Neuronal stem cell (in vitro differentiated cells): ENCODE measurements at regions not wholly inside any gene's neighbourhood (a gene's known extent, or its start where the extent isn't known, plus 50 kb on each side); places are given as distances from the start of the nearest gene placed in this dataset.

Source experiments
- DNase-seq: peaks from one replicate; pipeline ENCODE4 v3.0.0-alpha.2; 2013; ENCODE audit warnings: low spot score
- H2AFZ ChIP-seq: one replicate; pipeline ENCODE4 v1.6.1; 2013; ENCODE audit warnings: mild to moderate bottlenecking, low read length, inconsistent platforms
- H2AK5ac ChIP-seq: 2 replicates; pipeline ENCODE4 v1.6.1; 2013; ENCODE audit warnings: low read depth, mild to moderate bottlenecking, inconsistent platforms, low read length, moderate library complexity, mixed read lengths
- H2BK120ac ChIP-seq: 2 replicates; pipeline ENCODE4 v1.6.1; 2013; ENCODE audit warnings: low read depth, mild to moderate bottlenecking, inconsistent platforms, low read length, moderate library complexity, mixed read lengths
- H2BK12ac ChIP-seq: one replicate; pipeline ENCODE4 v1.6.1; 2013; ENCODE audit warnings: low read length, inconsistent platforms
- H2BK15ac ChIP-seq: 2 replicates; pipeline ENCODE4 v1.6.1; 2013; ENCODE audit warnings: mild to moderate bottlenecking, low read length, inconsistent platforms, mixed read lengths
- H2BK5ac ChIP-seq: one replicate; pipeline ENCODE4 v1.6.1; 2013; ENCODE audit warnings: inconsistent platforms, mild to moderate bottlenecking, low read length, moderate library complexity
- H3K14ac ChIP-seq: one replicate; pipeline ENCODE4 v1.6.1; 2013; ENCODE audit warnings: low read length, inconsistent platforms
- H3K18ac ChIP-seq: 2 replicates; pipeline ENCODE4 v1.6.1; 2013; ENCODE audit warnings: low read length, inconsistent platforms
- H3K23ac ChIP-seq: 2 replicates; pipeline ENCODE4 v1.6.1; 2013; ENCODE audit warnings: low read depth, mild to moderate bottlenecking, mixed read lengths, low read length, inconsistent platforms; ENCODE audit not compliant: poor library complexity
- H3K27ac ChIP-seq: replicated peaks from 3 replicates; pipeline ENCODE4 v1.5.1; 2013; ENCODE audit warnings: low read length, inconsistent platforms
- H3K27me3 ChIP-seq, 3 experiments: 2 replicates each; pipeline ENCODE4 v1.6.1; 2013; ENCODE audit warnings: low read length in 3 of 3, mild to moderate bottlenecking in 2 of 3, inconsistent platforms in 1 of 3, low read depth in 1 of 3, mixed read lengths in 1 of 3, moderate library complexity in 1 of 3; ENCODE audit not compliant: control insufficient read depth in 3 of 3, insufficient read depth in 3 of 3
- H3K36me3 ChIP-seq, 2 donors: replicated peaks in 1 of 2; 2 replicates each; pipeline ENCODE4 v1.6.1; 2013; ENCODE audit warnings: low read length in 2 of 2; ENCODE audit not compliant: control insufficient read depth in 2 of 2, insufficient read depth in 2 of 2
- H3K4ac ChIP-seq: 2 replicates; pipeline ENCODE4 v1.6.1; 2013; ENCODE audit warnings: inconsistent platforms, mild to moderate bottlenecking, low read length, moderate library complexity
- H3K4me1 ChIP-seq, 2 donors: 1 replicate in 1 of 2; 2 replicates in 1 of 2; pipeline ENCODE4 v1.6.1; 2013; ENCODE audit warnings: low read length in 2 of 2, low read depth in 1 of 2; ENCODE audit not compliant: control insufficient read depth in 2 of 2, insufficient read depth in 1 of 2
- H3K4me2 ChIP-seq: one replicate; pipeline ENCODE4 v1.6.1; 2013; ENCODE audit warnings: mild to moderate bottlenecking, low read length, inconsistent platforms; ENCODE audit not compliant: insufficient read depth, poor library complexity, severe bottlenecking
- H3K4me3 ChIP-seq, 2 donors: 2 replicates each; pipeline ENCODE4 v1.5.1; 2013; ENCODE audit warnings: low read length in 2 of 2, mild to moderate bottlenecking in 2 of 2, inconsistent platforms in 1 of 2, moderate library complexity in 1 of 2
- H3K79me1 ChIP-seq: one replicate; pipeline ENCODE4 v1.6.1; 2013; ENCODE audit warnings: low read depth, mild to moderate bottlenecking, inconsistent platforms, low read length, moderate library complexity
- H3K9ac ChIP-seq: one replicate; pipeline ENCODE4 v1.6.1; 2013; ENCODE audit warnings: mild to moderate bottlenecking, low read depth, low read length, inconsistent platforms; ENCODE audit not compliant: poor library complexity
- H3K9me3 ChIP-seq, 2 donors: replicated peaks in 1 of 2; 2 replicates each; pipeline versions ENCODE3 to v1.6.1; 2013; ENCODE audit warnings: low read length in 2 of 2, mild to moderate bottlenecking in 2 of 2, inconsistent platforms in 1 of 2, low read depth in 1 of 2, mixed read lengths in 1 of 2, moderate library complexity in 1 of 2; ENCODE audit not compliant: control insufficient read depth in 2 of 2, insufficient read depth in 1 of 2
- H4K8ac ChIP-seq: one replicate; pipeline ENCODE4 v1.6.1; 2013; ENCODE audit warnings: low read depth, mild to moderate bottlenecking, inconsistent platforms, low read length, moderate library complexity
- H4K91ac ChIP-seq: one replicate; pipeline ENCODE4 v1.6.1; 2013; ENCODE audit warnings: low read length, low read depth, mild to moderate bottlenecking, inconsistent platforms; ENCODE audit not compliant: poor library complexity
- WGBS, 2 donors: extraction: QIAGEN DNeasy Blood & Tissue Kit; methylation state at CpG; one replicate each; pipeline ENCODE4 v1.1.7; 2013; ENCODE audit warnings: missing lambda C conversion rate in 2 of 2, mixed read lengths in 1 of 2; ENCODE audit not compliant: insufficient read length in 2 of 2, insufficient replicate concordance in 1 of 2; ENCODE audit errors: extremely low coverage in 2 of 2; 5-methylcytosine and 5-hydroxymethylcytosine counted together

GRCh38 chr9:117864385-117865057 is 160.3 kb downstream of the TLR4 start:
- no peak overlapping the region for H2BK15ac ChIP-seq
- no peak overlapping the region for H4K8ac ChIP-seq
- no peak overlapping the region for H2BK120ac ChIP-seq
- H3K14ac ChIP-seq, result no peak overlapping the region
- H3K36me3 ChIP-seq, result no peaks in the 10 kb centered on the region
- no peak overlapping the region for H2AFZ ChIP-seq
- no peak overlapping the region for H3K4me2 ChIP-seq
- no peak overlapping the region for H3K18ac ChIP-seq
- no peak overlapping the region for H3K27ac ChIP-seq
- H3K79me1 ChIP-seq, result no peaks in the 10 kb centered on the region
- no peak overlapping the region for H2AK5ac ChIP-seq
- H2BK5ac ChIP-seq, result no peak overlapping the region
- no CpG with 5 or more reads among the region's 6 CpGs for WGBS, 2 donors
- no peak overlapping the region for H3K4me3 ChIP-seq
- no peak overlapping the region for H4K91ac ChIP-seq
- peaks cover 0 to 1% of the 10 kb centered on the region in 2 donors for H3K4me1 ChIP-seq
- no peak overlapping the region for H3K4ac ChIP-seq
- H3K27me3 ChIP-seq, result no peaks in the 10 kb centered on the region
- DNase-seq, result no peak
- H2BK12ac ChIP-seq, result no peak overlapping the region
- H3K9me3 ChIP-seq, result no peaks in the 10 kb centered on the region
- H3K23ac ChIP-seq, result no peak overlapping the region
- no peak overlapping the region for H3K9ac ChIP-seq

- Histone ChIP-seq H3K79me1 (no peaks in the 10 kb centered on the region), H3K18ac (no peak overlapping the region), H2BK15ac (no peak overlapping the region), H2AK5ac (no peak overlapping the region), H2BK120ac (no peak overlapping the region), H3K27ac (no peak overlapping the region), H3K4me3 (no peak overlapping the region), H3K9me3 (no peaks in the 10 kb centered on the region), H2BK12ac (no peak overlapping the region), H3K23ac (no peak overlapping the region), H3K14ac (no peak overlapping the region), H3K27me3 (no peaks in the 10 kb centered on the region), H2BK5ac (no peak overlapping the region), H3K9ac (no peak overlapping the region), H2AFZ (no peak overlapping the region), H4K8ac (no peak overlapping the region), H3K4me2 (no peak overlapping the region), H3K36me3 (no peaks in the 10 kb centered on the region), H3K4ac (no peak overlapping the region), H4K91ac (no peak overlapping the region), H3K4me1 (peaks cover 0 to 3% of the 10 kb centered on the region in 2 donors)
- no peak for DNase-seq
- WGBS, 2 donors, result no CpG with 5 or more reads among the region's 1 CpG
These were observed 164.4 kb downstream of the TLR4 start for GRCh38 chr9:117868594-117868993.

GRCh38 chr9:117869287-117869686 is 165.1 kb downstream of the TLR4 start:
- H3K4me2 ChIP-seq, result no peak overlapping the region
- no peak overlapping the region for H4K8ac ChIP-seq
- H3K27me3 ChIP-seq, result no peaks in the 10 kb centered on the region
- no peaks in the 10 kb centered on the region for H3K9me3 ChIP-seq
- H3K23ac ChIP-seq, result no peak overlapping the region
- no peak overlapping the region for H3K14ac ChIP-seq
- no CpG with 5 or more reads among the region's 1 CpG for WGBS, 2 donors
- no peak overlapping the region for H3K9ac ChIP-seq
- H2AK5ac ChIP-seq, result no peak overlapping the region
- H3K27ac ChIP-seq, result no peak overlapping the region
- H2BK120ac ChIP-seq, result no peak overlapping the region
- no peak overlapping the region for H3K4me3 ChIP-seq
- no peak overlapping the region for H3K18ac ChIP-seq
- no peaks in the 10 kb centered on the region for H3K36me3 ChIP-seq
- no peak overlapping the region for H4K91ac ChIP-seq
- no peak overlapping the region for H2BK15ac ChIP-seq
- no peak overlapping the region for H2BK12ac ChIP-seq
- no peak overlapping the region for H2AFZ ChIP-seq
- no peak overlapping the region for H2BK5ac ChIP-seq
- H3K4ac ChIP-seq, result no peak overlapping the region
- no peak for DNase-seq
- no peaks in the 10 kb centered on the region for H3K79me1 ChIP-seq
- peaks cover 0 to 2% of the 10 kb centered on the region in 2 donors for H3K4me1 ChIP-seq

- Histone ChIP-seq H2BK120ac (no peak overlapping the region), H2BK5ac (no peak overlapping the region), H2AK5ac (no peak overlapping the region), H3K14ac (no peak overlapping the region), H3K18ac (no peak overlapping the region), H3K4ac (no peak overlapping the region), H3K23ac (no peak overlapping the region), H3K9me3 (no peaks in the 10 kb centered on the region), H3K27me3 (no peaks in the 10 kb centered on the region), H4K8ac (no peak overlapping the region), H3K27ac (no peak overlapping the region), H3K4me3 (no peak overlapping the region), H2BK12ac (no peak overlapping the region), H3K9ac (no peak overlapping the region), H2BK15ac (no peak overlapping the region), H2AFZ (no peak overlapping the region), H3K4me2 (no peak overlapping the region), H3K79me1 (no peaks in the 10 kb centered on the region), H3K4me1 (peaks cover 0 to 2% of the 10 kb centered on the region in 2 donors), H3K36me3 (no peaks in the 10 kb centered on the region), H4K91ac (no peak overlapping the region)
- no peak for DNase-seq
These were observed 165.5 kb downstream of the TLR4 start for GRCh38 chr9:117869712-117870111.
